ENCODE measurements at regions not wholly inside any gene's neighbourhood (a gene's known extent, or its start where the extent isn't known, plus 50 kb on each side); places are given as distances from the start of the nearest gene placed in this dataset.

GRCh38 chr13:68293631-68294030 is 1063.5 kb upstream of the PCDH9 start:
- no peak for DNase-seq (ENCODE audit: low spot score)

GRCh38 chr13:68292601-68293000 is 1062.5 kb upstream of the PCDH9 start:
- DNase-seq (ENCODE audit: low spot score), result no peak

GRCh38 chr13:68291595-68291994 is 1061.5 kb upstream of the PCDH9 start:
- DNase-seq (ENCODE audit: low spot score), result no peak

- DNase-seq (ENCODE audit: low spot score), result no peak
Observed at GRCh38 chr13:68275758-68276157, 1045.6 kb upstream of the PCDH9 start.

- DNase-seq (ENCODE audit: low spot score), result no peak
Observed at GRCh38 chr13:68272652-68273051, 1042.5 kb upstream of the PCDH9 start.

GRCh38 chr13:68264692-68265091 is 1034.6 kb upstream of the PCDH9 start:
- DNase-seq (ENCODE audit: low spot score), result no peak

- DNase-seq (ENCODE audit: low spot score), result peak; percentile 6
Observed at GRCh38 chr13:68261105-68261504, 1031.0 kb upstream of the PCDH9 start.

GRCh38 chr13:68257111-68257842 is 1027.1 kb upstream of the PCDH9 start:
- DNase-seq (ENCODE audit: low spot score), result no peak

- DNase-seq (ENCODE audit: low spot score), result no peak
Observed at GRCh38 chr13:68254151-68254550, 1024.0 kb upstream of the PCDH9 start.

- DNase-seq (ENCODE audit: low spot score), result peak; percentile 11
Observed at GRCh38 chr13:68234274-68234673, 1004.1 kb upstream of the PCDH9 start.

- DNase-seq (ENCODE audit: low spot score), result no peak
Observed at GRCh38 chr13:68232351-68233130, 1002.4 kb upstream of the PCDH9 start.

GRCh38 chr13:68214691-68215415 is 984.7 kb upstream of the PCDH9 start:
- no peak for DNase-seq (ENCODE audit: low spot score)

GRCh38 chr13:68199271-68199670 is 969.1 kb upstream of the PCDH9 start:
- DNase-seq (ENCODE audit: low spot score), result no peak

GRCh38 chr13:68190818-68191217 is 960.7 kb upstream of the PCDH9 start:
- DNase-seq (ENCODE audit: low spot score), result no peak

- DNase-seq (ENCODE audit: low spot score), result no peak
Observed at GRCh38 chr13:68185444-68186141, 955.5 kb upstream of the PCDH9 start.

- peak; percentile 29 for DNase-seq (ENCODE audit: low spot score)
Observed at GRCh38 chr13:68176475-68176874, 946.3 kb upstream of the PCDH9 start.

GRCh38 chr13:68174893-68175292 is 944.8 kb upstream of the PCDH9 start:
- no peak for DNase-seq (ENCODE audit: low spot score)

- DNase-seq (ENCODE audit: low spot score), result no peak
Observed at GRCh38 chr13:68173111-68173510, 943.0 kb upstream of the PCDH9 start.

GRCh38 chr13:68170961-68171360 is 940.8 kb upstream of the PCDH9 start:
- no peak for DNase-seq (ENCODE audit: low spot score)

GRCh38 chr13:68168448-68168847 is 938.3 kb upstream of the PCDH9 start:
- no peak for DNase-seq (ENCODE audit: low spot score)

GRCh38 chr13:68160466-68160865 is 930.3 kb upstream of the PCDH9 start:
- DNase-seq (ENCODE audit: low spot score), result no peak

- DNase-seq (ENCODE audit: low spot score), result no peak
Observed at GRCh38 chr13:68152414-68152813, 922.3 kb upstream of the PCDH9 start.
